Liver (tissue), 8 donors: ENCODE measurements at regions not wholly inside any gene's neighbourhood (a gene's known extent, or its start where the extent isn't known, plus 50 kb on each side); places are given as distances from the start of the nearest gene placed in this dataset.
"Not testable (repeated sequence)": the region's sequence is repeated elsewhere in the genome, so short reads cannot be mapped to it uniquely, and the experiment has no call there.

Experiments used
- DNase-seq: peaks from one replicate; pipeline ENCODE4 v3.0.0-alpha.2; 2017; ENCODE audit warnings: low spot score
- H3K27ac ChIP-seq, 2 donors: one replicate each; pipeline ENCODE4 v1.7.0; 2013; ENCODE audit warnings: inconsistent platforms in 2 of 2, low read length in 2 of 2, control low read depth in 1 of 2, low read depth in 1 of 2, mild to moderate bottlenecking in 1 of 2
- H3K27me3 ChIP-seq, 4 donors: one replicate each; pipeline versions ENCODE4 v1.6.1 to v1.7.0; 2013; ENCODE audit warnings: low read length in 3 of 4, inconsistent platforms in 1 of 4, mild to moderate bottlenecking in 1 of 4, moderate library complexity in 1 of 4; ENCODE audit not compliant: control insufficient read depth in 4 of 4, insufficient read depth in 4 of 4
- H3K36me3 ChIP-seq, 4 donors: one replicate each; pipeline versions ENCODE4 v1.6.1 to v1.7.0; 2013; ENCODE audit warnings: low read length in 3 of 4, mild to moderate bottlenecking in 3 of 4, low read depth in 1 of 4, moderate library complexity in 1 of 4; ENCODE audit not compliant: control insufficient read depth in 4 of 4, insufficient read depth in 3 of 4
- H3K4me1 ChIP-seq, 4 donors: one replicate each; pipeline versions ENCODE4 v1.6.1 to v1.7.0; 2013; ENCODE audit warnings: low read length in 3 of 4, mild to moderate bottlenecking in 3 of 4, moderate library complexity in 1 of 4; ENCODE audit not compliant: control insufficient read depth in 4 of 4, insufficient read depth in 4 of 4
- H3K4me3 ChIP-seq, 3 donors: one replicate each; pipeline versions ENCODE4 v1.6.1 to v1.7.0; 2013; ENCODE audit warnings: low read length in 3 of 3, control low read depth in 1 of 3, low read depth in 1 of 3, mild to moderate bottlenecking in 1 of 3
- H3K9ac ChIP-seq, 2 donors: one replicate each; pipeline ENCODE4 v1.7.0; 2013; ENCODE audit warnings: low read length in 2 of 2, mild to moderate bottlenecking in 2 of 2, moderate library complexity in 2 of 2, control low read depth in 1 of 2, low read depth in 1 of 2
- H3K9me3 ChIP-seq, 4 donors: one replicate each; pipeline versions ENCODE4 v1.6.1 to v1.7.0; 2013; ENCODE audit warnings: low read length in 3 of 4; ENCODE audit not compliant: control insufficient read depth in 4 of 4
- EGR1 ChIP-seq, 2 donors: IDR thresholded peaks; 2 replicates each; pipeline ENCODE4 v1.6.1; 2016 to 2018; ENCODE audit warnings: antibody characterized with exemption in 2 of 2, low read depth in 2 of 2
- FOXA1 ChIP-seq: IDR thresholded peaks from 2 replicates; pipeline ENCODE4 v1.6.1; 2016; ENCODE audit warnings: antibody characterized with exemption
- GABPA ChIP-seq, 2 donors: IDR thresholded peaks in 1 of 2; conservative IDR thresholded peaks in 1 of 2; 2 replicates each; pipeline ENCODE4 v1.6.1; 2016; ENCODE audit warnings: antibody characterized with exemption in 2 of 2, mild to moderate bottlenecking in 1 of 2, moderate library complexity in 1 of 2
- JUND ChIP-seq, 2 donors: IDR thresholded peaks; 2 replicates each; pipeline ENCODE4 v1.6.1; 2016; ENCODE audit warnings: antibody characterized with exemption in 2 of 2
- NR2F2 ChIP-seq: IDR thresholded peaks from 2 replicates; pipeline ENCODE4 v1.6.1; 2016; ENCODE audit warnings: antibody characterized with exemption
- RXRA ChIP-seq, 2 donors: IDR thresholded peaks; 2 replicates each; pipeline ENCODE4 v1.6.1; 2017 to 2018; ENCODE audit warnings: antibody characterized with exemption in 2 of 2, mild to moderate bottlenecking in 1 of 2
- SP1 ChIP-seq: IDR thresholded peaks from 2 replicates; pipeline ENCODE4 v1.6.1; 2018; ENCODE audit warnings: antibody characterized with exemption, mild to moderate bottlenecking
- TAF1 ChIP-seq: conservative IDR thresholded peaks from 2 replicates; pipeline ENCODE4 v1.6.1; 2016; ENCODE audit warnings: antibody characterized with exemption, mild to moderate bottlenecking
- WGBS: extraction: QIAGEN DNeasy Blood & Tissue Kit; methylation state at CpG from one replicate; pipeline ENCODE4 v1.1.7; 2013; 5-methylcytosine and 5-hydroxymethylcytosine counted together
- TF ChIP-seq, protein P1 (sequence below): fragments of 150-350 bp; IDR thresholded peaks from 2 replicates; pipeline ENCODE4 v1.5.1; 2017; ENCODE audit warnings: improper control_type of control experiment, low read depth, low read length; ENCODE audit not compliant: missing input control
- TF ChIP-seq, protein P2 (sequence below): IDR thresholded peaks from 2 replicates; pipeline ENCODE4 v1.6.1; 2016; ENCODE audit warnings: antibody characterized with exemption
- TF ChIP-seq, protein P3 (sequence below): IDR thresholded peaks from 2 replicates; pipeline ENCODE4 v1.6.1; 2016; ENCODE audit warnings: antibody characterized with exemption
- TF ChIP-seq, protein P4 (sequence below): IDR thresholded peaks from 2 replicates; pipeline ENCODE4 v1.6.1; 2016; ENCODE audit warnings: antibody characterized with exemption, mild to moderate bottlenecking
- TF ChIP-seq, protein P5 (sequence below): IDR thresholded peaks from 2 replicates; pipeline ENCODE4 v1.6.1; 2016; ENCODE audit warnings: antibody characterized with exemption
- donor health status: healthy.
- donor health status: healthy.
- donor health status: healthy.
- donor health status: healthy.
- donor health status: healthy.

DNA sequence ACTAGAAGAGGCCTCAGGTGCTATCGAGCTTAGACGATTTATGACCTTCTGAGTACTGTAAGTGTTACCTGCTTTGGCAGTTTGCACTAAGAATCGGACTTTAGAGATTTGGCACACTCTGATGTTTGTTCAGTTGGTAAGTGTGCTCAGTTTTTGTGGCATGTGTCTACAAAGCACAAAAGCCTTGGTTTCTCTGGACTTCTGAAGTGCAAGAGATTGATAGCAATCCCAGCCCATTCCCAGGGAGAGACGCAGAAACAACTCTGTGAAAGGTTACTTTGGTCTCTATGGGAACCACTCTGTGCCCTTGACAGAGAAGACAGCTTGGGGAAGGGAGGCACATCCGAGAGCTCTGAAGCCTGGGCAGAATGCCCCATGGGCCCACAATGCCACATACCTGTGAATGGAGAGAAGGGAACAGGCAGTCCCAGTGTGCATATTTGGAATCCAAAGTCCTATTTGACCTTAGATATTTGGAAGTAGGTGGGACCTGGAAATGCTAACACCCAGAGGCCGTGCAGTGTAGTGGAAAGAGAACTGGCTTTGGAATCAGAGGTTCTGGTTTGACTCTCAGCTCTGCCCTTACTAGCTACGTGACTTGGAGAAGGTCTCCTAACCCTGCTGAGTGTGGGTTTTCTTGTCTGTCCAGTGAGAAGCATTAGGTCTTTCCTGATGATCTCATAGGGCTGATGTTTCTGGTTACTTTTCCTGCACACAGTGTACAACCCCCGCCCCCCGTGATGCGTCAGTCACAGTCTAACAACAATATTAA lies 194.3 kb upstream of the VLDLR start (continued):
- TF ChIP-seq, protein P1, sequence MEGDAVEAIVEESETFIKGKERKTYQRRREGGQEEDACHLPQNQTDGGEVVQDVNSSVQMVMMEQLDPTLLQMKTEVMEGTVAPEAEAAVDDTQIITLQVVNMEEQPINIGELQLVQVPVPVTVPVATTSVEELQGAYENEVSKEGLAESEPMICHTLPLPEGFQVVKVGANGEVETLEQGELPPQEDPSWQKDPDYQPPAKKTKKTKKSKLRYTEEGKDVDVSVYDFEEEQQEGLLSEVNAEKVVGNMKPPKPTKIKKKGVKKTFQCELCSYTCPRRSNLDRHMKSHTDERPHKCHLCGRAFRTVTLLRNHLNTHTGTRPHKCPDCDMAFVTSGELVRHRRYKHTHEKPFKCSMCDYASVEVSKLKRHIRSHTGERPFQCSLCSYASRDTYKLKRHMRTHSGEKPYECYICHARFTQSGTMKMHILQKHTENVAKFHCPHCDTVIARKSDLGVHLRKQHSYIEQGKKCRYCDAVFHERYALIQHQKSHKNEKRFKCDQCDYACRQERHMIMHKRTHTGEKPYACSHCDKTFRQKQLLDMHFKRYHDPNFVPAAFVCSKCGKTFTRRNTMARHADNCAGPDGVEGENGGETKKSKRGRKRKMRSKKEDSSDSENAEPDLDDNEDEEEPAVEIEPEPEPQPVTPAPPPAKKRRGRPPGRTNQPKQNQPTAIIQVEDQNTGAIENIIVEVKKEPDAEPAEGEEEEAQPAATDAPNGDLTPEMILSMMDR: peak; percentile 36
- TF ChIP-seq, protein P2, sequence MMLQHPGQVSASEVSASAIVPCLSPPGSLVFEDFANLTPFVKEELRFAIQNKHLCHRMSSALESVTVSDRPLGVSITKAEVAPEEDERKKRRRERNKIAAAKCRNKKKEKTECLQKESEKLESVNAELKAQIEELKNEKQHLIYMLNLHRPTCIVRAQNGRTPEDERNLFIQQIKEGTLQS: no peak
- peak; percentile 66 for TF ChIP-seq TAF1
- TF ChIP-seq EGR1 (IDR thresholded peaks at IDR 0.05; ENCODE audit: low read depth in 2 of 2): peak in 1 of 2 donors; percentile 70
- TF ChIP-seq, protein P3, sequence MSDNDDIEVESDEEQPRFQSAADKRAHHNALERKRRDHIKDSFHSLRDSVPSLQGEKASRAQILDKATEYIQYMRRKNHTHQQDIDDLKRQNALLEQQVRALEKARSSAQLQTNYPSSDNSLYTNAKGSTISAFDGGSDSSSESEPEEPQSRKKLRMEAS: peak; percentile 87
- TF ChIP-seq GABPA (IDR thresholded peaks at IDR 0.05 in 1 of 2, conservative IDR thresholded peaks at IDR 0.05 in 1 of 2): peak in 1 of 2 donors; percentile 36
- peak; percentile 44 to 87 for TF ChIP-seq JUND (IDR thresholded peaks at IDR 0.05)

DNA sequence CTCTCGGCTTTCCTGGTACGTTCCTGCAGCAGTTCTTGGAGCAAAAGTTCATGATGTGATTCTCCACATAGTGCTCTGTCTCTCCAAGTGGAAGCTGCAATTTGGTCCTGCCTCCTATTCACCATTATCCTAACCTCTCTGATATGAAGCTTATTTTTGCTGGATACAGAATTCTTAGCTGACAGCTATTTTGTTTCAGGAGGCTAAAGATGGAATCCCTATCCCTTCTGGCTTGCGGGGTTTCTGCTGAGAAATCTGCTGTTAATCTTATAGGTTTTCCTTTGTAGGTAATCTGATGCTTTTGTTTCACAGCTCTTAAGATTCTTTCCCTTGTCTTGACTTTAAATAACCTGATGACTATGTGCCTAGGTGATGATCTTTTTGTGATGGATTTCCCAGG lies 181.6 kb upstream of the VLDLR start:
- DNase-seq: no peak
- 63% methylated on average over 3 of the region's 3 CpGs for WGBS
- H3K27me3 ChIP-seq: no peaks in the 10 kb centered on the region

DNA sequence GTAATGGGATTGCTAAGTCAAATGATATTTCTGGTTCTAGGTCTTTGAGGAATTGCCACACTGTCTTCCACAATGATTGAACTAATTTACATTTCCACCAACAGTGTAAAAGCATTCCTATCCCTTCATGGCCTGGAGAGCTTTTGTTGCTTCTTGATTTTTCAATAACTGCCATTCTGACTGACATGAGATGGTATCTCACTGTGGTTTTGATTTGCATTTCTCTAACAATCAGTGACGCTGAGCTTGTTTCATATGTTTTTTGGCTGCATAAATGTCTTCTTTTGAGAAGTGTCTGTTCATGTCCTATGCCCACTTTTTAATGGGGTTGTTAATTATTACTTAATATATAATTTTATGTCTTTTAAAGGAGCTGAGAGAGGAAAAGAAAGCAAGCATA lies 177.7 kb upstream of the VLDLR start:
- not testable (repeated sequence) for H3K4me3 ChIP-seq, H3K9ac ChIP-seq, H3K36me3 ChIP-seq, H3K27ac ChIP-seq, H3K9me3 ChIP-seq, H3K27me3 ChIP-seq, H3K4me1 ChIP-seq, DNase-seq
- 92% methylated on average over 1 of the region's 1 CpG for WGBS

More for the DNA sequence above, 181.6 kb upstream of the VLDLR start:
- Histone ChIP-seq H3K4me1 (no peaks in the 10 kb centered on the region), H3K9ac (no peak overlapping the region), H3K36me3 (no peaks in the 10 kb centered on the region), H3K4me3 (no peak overlapping the region), H3K9me3 (peaks cover 0 to 8% (median 4%) of the 10 kb centered on the region in 4 donors), H3K27ac (no peak overlapping the region)
- no peak for TF ChIP-seq FOXA1
- TF ChIP-seq, protein P3: no peak
- TF ChIP-seq JUND (IDR thresholded peaks at IDR 0.05): no peak
- TF ChIP-seq TAF1: no peak
- TF ChIP-seq, protein P1: no peak
- no peak for TF ChIP-seq RXRA (IDR thresholded peaks at IDR 0.05)
- TF ChIP-seq, protein P4, sequence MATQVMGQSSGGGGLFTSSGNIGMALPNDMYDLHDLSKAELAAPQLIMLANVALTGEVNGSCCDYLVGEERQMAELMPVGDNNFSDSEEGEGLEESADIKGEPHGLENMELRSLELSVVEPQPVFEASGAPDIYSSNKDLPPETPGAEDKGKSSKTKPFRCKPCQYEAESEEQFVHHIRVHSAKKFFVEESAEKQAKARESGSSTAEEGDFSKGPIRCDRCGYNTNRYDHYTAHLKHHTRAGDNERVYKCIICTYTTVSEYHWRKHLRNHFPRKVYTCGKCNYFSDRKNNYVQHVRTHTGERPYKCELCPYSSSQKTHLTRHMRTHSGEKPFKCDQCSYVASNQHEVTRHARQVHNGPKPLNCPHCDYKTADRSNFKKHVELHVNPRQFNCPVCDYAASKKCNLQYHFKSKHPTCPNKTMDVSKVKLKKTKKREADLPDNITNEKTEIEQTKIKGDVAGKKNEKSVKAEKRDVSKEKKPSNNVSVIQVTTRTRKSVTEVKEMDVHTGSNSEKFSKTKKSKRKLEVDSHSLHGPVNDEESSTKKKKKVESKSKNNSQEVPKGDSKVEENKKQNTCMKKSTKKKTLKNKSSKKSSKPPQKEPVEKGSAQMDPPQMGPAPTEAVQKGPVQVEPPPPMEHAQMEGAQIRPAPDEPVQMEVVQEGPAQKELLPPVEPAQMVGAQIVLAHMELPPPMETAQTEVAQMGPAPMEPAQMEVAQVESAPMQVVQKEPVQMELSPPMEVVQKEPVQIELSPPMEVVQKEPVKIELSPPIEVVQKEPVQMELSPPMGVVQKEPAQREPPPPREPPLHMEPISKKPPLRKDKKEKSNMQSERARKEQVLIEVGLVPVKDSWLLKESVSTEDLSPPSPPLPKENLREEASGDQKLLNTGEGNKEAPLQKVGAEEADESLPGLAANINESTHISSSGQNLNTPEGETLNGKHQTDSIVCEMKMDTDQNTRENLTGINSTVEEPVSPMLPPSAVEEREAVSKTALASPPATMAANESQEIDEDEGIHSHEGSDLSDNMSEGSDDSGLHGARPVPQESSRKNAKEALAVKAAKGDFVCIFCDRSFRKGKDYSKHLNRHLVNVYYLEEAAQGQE: no peak
- TF ChIP-seq, protein P5, sequence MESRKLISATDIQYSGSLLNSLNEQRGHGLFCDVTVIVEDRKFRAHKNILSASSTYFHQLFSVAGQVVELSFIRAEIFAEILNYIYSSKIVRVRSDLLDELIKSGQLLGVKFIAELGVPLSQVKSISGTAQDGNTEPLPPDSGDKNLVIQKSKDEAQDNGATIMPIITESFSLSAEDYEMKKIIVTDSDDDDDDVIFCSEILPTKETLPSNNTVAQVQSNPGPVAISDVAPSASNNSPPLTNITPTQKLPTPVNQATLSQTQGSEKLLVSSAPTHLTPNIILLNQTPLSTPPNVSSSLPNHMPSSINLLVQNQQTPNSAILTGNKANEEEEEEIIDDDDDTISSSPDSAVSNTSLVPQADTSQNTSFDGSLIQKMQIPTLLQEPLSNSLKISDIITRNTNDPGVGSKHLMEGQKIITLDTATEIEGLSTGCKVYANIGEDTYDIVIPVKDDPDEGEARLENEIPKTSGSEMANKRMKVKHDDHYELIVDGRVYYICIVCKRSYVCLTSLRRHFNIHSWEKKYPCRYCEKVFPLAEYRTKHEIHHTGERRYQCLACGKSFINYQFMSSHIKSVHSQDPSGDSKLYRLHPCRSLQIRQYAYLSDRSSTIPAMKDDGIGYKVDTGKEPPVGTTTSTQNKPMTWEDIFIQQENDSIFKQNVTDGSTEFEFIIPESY: no peak
- no peak for TF ChIP-seq SP1
- TF ChIP-seq NR2F2: no peak
